ENCODE measurements at regions not wholly inside any gene's neighbourhood (a gene's known extent, or its start where the extent isn't known, plus 50 kb on each side); places are given as distances from the start of the nearest gene placed in this dataset.
"Not testable (repeated sequence)": the region's sequence is repeated elsewhere in the genome, so short reads cannot be mapped to it uniquely, and the experiment has no call there.

GRCh38 chr14:34171431-34172172, 220.7 kb upstream of the EGLN3 start:
- no peak for DNase-seq

GRCh38 chr14:34170882-34171281, 220.0 kb upstream of the EGLN3 start:
- no peak for DNase-seq

GRCh38 chr14:34169561-34169960, 218.7 kb upstream of the EGLN3 start:
- no peak for DNase-seq

GRCh38 chr14:34168656-34169055, 217.8 kb upstream of the EGLN3 start:
- DNase-seq: no peak

DNA sequence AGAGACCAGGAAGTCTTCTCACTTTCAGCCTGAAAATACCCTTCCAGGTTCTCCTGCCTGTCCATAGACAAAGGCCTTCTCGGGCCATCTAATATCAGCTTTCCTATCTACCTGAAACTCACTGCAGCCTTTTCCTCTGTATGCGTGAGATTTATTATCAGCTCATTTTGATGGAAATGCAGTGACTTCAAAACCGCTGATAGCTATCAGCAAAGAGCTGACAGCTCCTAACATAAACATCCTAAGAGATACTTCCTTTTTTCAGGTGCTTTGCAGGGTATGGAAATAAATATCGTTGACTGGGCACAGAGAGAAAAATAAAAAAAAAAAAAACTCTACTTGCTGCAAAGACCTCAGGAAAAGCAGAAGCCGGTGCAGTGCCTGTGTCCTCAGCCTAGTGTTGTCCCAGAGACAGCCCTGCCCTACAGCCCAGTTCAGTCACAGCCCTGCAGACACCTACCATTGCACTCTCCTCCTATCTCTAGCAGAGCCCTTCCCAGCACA, 215.0 kb upstream of the EGLN3 start:
- no peak for DNase-seq

- DNase-seq: no peak
These were observed 213.4 kb upstream of the EGLN3 start for GRCh38 chr14:34164162-34164864.

- DNase-seq: no peak
These were observed 210.6 kb upstream of the EGLN3 start for GRCh38 chr14:34161351-34162082.

DNA sequence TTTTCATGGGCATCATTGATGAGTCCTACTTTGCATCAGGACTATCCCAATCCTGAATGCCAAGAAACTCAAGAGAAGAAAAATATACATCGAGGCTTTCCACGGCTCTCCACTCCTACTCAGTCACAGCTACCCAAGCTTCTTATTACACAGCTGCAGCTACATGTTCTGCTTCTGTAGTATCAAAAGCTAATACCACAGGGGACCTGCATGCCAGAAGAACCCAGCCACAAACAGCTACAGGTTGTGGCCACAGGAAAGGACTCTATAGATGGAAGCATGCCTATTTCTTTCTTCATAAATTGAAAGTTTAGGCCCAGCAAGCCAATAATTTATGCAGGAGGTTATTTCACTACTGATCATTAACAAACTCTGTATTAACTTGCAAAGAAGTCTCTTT, 209.7 kb upstream of the EGLN3 start:
- no peak for DNase-seq

DNA sequence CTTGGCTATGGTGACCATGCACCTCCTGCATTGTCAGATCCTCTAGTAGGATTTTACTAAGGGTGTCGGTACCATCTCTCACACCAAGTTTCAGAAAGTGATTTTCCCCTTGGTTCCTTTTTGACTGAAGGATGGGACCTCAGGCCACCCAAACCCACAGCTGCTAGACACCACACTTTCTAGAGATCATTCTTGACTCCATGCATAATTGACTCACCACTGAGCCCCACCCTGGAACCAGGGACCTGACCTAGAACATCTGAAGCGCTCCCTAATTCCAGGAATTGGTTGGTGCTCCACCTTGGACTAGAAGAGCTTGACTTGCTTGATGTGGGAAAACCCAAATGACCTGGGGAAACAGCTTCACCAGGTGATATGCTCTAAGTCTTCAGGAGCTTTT, 206.8 kb upstream of the EGLN3 start:
- DNase-seq: no peak

- DNase-seq: no peak
These were observed 196.6 kb upstream of the EGLN3 start for GRCh38 chr14:34147461-34147860.

- DNase-seq: not testable (repeated sequence)
These were observed 189.3 kb upstream of the EGLN3 start for GRCh38 chr14:34140127-34140526.

DNA sequence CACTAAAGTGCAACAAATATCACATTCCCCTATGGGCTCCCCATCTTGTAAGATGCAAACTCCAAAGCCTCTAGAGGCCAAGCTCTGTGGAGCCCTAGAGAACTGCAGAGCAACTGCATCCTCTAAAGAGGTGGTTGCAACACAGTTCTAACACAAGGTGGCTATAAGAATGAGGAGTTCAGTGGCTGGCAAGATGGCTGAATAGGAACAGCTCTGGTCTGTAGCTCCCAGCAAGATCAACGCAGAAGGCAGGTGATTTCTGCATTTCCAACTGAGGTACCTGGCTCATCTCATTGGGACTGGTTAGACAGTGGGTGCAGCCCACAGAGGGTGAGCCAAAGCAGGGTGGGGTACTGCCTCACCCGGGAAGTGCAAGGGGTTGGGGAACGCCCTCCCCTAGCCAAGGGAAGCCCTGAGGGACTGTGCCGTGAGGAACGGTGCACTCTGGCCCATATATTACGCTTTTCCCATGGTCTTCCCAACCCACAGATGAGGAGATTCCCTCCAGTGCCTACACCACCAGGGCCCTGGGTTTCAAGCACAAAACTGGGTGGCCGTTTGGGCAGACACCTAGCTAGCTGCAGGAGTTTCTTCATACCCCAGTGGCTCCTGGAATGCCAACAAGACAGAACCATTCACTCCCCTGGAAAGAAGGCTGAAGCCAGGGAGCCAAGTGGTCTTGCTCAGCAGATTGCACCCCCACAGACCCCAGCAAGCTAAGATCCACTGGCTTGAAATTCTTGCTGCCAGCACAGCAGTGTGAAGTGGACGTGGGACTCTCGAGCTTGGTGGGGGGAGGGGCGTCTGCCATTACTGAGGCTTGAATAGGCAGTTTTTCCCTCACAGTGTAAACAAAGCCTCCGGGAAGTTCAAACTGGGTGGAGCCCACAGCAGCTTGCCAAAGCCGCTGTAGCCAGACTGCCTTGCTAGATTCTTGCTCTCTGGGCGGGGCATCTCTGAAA, 188.6 kb upstream of the EGLN3 start:
- peak; percentile 68 for DNase-seq

GRCh38 chr14:34138175-34138574, 187.3 kb upstream of the EGLN3 start:
- DNase-seq: no peak

GRCh38 chr14:34137001-34137745, 186.3 kb upstream of the EGLN3 start:
- no peak for DNase-seq

DNA sequence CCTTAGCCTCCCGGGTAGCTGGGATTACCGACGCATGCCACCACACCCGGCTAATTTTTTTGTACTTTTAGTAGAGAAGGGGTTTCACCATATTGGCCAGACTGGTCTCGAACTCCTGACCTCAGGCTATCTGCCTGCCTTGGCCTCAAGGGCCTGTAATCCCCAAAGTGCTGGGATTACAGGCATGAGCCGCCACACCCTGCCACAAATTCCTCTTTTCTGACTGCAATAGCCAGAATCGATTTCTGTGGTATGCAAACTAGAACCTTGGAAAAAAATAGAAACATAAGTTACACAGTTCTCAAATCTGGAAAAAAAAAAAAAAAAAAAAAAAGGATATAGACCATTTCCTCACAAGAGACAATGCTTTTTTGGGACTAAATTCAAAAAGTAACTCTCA, 184.6 kb upstream of the EGLN3 start:
- DNase-seq: no peak

- no peak for DNase-seq
These were observed 183.6 kb upstream of the EGLN3 start for GRCh38 chr14:34134484-34134883.

- DNase-seq: no peak
These were observed 179.2 kb upstream of the EGLN3 start for GRCh38 chr14:34129927-34130552.

- no peak for DNase-seq
These were observed 177.8 kb upstream of the EGLN3 start for GRCh38 chr14:34128665-34129064.

- no peak for DNase-seq
These were observed 175.7 kb upstream of the EGLN3 start for GRCh38 chr14:34126586-34126985.

DNA sequence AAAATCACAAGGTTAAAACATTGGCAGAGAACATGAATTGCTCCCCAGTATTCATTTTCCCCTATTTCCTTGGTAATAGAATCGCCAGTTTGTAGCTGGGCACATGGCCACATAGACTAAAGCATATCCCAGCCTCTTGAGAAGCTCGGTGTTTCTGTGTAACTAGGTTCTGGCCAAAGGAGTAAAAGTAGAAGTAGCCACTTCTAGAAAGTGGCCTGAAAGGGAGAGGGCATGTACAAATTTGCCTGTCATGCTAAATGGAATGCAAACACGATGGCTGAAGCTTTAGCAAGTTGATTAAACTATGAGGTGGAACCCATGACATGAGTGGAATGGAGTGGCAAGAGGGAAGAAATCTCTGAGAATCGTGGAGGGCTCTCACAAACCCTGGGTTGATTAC, 173.7 kb upstream of the EGLN3 start:
- no peak for DNase-seq

- DNase-seq: no peak
These were observed 171.8 kb upstream of the EGLN3 start for GRCh38 chr14:34122650-34123049.

Measured in NCI-H774 (cell line).